ENCODE measurements at regions not wholly inside any gene's neighbourhood (a gene's known extent, or its start where the extent isn't known, plus 50 kb on each side); places are given as distances from the start of the nearest gene placed in this dataset.

DNA sequence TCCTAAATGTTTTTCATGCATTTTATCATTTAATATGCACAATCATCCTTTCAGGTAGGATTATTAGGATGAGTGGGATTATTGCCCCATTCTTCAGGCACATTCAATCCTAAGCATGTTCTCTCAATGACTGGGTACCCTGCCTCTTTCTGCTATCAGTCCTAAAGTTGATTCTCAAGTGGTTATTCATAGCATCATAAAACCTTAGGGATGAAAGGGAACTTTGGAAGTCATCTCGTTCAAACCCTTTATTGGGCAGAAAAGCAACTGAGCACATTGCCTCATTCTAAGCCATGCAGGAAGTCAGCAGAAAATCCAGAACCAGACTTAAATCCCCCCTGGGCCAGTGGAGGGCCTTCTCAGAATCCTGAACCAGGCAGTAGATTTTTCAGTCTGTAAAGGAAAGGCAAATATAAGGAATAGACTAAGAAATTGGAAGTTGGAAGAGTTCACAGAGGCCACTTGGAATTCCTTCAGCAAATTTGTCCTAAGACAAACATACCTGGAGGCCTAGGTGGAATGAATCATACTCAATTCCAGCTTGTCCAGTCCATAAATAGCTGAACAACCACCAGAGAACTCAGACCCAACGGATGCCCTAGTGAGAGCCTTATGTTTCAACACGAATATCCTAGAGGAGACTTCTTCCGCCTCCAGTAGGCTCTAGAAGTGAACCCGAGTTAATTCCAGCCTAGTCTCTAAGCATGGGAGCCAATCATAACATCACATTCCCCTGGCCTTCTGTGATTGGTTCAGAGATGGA lies 62.7 kb downstream of the IRX6 start:
- no peak overlapping the region for H3K27ac ChIP-seq (ENCODE audit: low read depth, low read length, poor library complexity, severe bottlenecking)
- no peak for DNase-seq (ENCODE audit: low spot score)
- no peaks in the 10 kb centered on the region for H3K4me1 ChIP-seq (ENCODE audit: insufficient read depth, low read length, poor library complexity, severe bottlenecking)
- H3K79me2 ChIP-seq (ENCODE audit: insufficient read depth, low read depth, low read length) = no peaks in the 10 kb centered on the region
- H3K4me2 ChIP-seq (ENCODE audit: low read length) = no peak overlapping the region
- H2AFZ ChIP-seq (ENCODE audit: low read length) = no peak overlapping the region
- ChIA-PET CTCF (ENCODE audit: unreplicated experiment) (no interaction called here), POLR2A (no interaction called here)
- H3K9me2 ChIP-seq (ENCODE audit: insufficient read depth, low read length) = no peaks in the 10 kb centered on the region
- H4K20me1 ChIP-seq (ENCODE audit: insufficient read depth, low read length) = no peaks in the 10 kb centered on the region
- H3K9me3 ChIP-seq (ENCODE audit: low read length) = no peaks in the 10 kb centered on the region
- intact Hi-C loops (cut with micrococcal nuclease; ENCODE audit: unreplicated experiment) = no loop called here
- no peaks in the 10 kb centered on the region for H3K36me3 ChIP-seq (ENCODE audit: insufficient read depth, low read length)
- no peak overlapping the region for H3K4me3 ChIP-seq (ENCODE audit: low read depth, low read length, poor library complexity, severe bottlenecking)
- TF ChIP-seq, protein P1, sequence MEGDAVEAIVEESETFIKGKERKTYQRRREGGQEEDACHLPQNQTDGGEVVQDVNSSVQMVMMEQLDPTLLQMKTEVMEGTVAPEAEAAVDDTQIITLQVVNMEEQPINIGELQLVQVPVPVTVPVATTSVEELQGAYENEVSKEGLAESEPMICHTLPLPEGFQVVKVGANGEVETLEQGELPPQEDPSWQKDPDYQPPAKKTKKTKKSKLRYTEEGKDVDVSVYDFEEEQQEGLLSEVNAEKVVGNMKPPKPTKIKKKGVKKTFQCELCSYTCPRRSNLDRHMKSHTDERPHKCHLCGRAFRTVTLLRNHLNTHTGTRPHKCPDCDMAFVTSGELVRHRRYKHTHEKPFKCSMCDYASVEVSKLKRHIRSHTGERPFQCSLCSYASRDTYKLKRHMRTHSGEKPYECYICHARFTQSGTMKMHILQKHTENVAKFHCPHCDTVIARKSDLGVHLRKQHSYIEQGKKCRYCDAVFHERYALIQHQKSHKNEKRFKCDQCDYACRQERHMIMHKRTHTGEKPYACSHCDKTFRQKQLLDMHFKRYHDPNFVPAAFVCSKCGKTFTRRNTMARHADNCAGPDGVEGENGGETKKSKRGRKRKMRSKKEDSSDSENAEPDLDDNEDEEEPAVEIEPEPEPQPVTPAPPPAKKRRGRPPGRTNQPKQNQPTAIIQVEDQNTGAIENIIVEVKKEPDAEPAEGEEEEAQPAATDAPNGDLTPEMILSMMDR (conservative IDR thresholded peaks at IDR 0.05; ENCODE audit: low read length) = no peak
- TF ChIP-seq EZH2phosphoT487 (IDR thresholded peaks at IDR 0.05; ENCODE audit: borderline replicate concordance, low read depth, low read length) = no peak
- no TSS peak for BruUV-seq (replicated peaks)

DNA sequence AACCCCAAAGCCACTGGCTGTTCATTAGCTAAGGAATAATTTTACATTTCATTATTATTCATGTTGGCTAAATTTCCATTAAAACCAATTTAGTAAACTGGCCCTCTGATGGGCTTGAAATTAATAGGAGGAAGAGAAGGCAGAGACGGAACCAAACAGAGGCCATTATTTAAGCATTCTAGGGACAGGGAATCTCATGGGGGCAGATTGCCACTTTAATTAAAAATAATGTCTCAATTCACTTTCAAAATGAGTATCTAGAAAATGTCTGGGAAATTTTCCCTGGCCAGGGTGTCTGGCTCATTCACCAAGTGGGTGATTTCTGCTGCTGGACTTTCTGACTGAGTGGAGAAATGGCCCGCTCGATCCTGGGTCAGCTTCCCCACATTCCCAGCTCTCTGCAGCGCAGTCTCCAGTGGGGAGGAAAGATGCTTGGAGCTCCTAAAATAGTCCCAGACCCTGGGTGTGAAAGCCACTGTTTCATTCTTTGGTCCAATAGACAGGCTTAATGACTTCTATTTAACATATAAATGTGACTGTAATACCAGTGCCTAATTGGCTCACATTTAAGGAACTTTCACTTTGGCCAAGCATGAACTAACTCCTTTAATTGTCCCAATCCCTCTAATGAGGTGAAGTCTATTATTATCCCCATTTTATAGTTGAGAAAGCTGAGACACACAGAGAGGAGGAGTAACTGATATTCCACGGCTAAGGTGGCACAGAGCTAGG lies 64.3 kb downstream of the IRX6 start:
- H3K9me2 ChIP-seq (ENCODE audit: insufficient read depth, low read length) = no peaks in the 10 kb centered on the region
- ChIA-PET POLR2A (interaction anchor here (0.6 to 0.9 kb wide), 3 partner anchors 15 to 84 kb away, joined by 3 read pairs; no protein-coding TSS in a partner anchor), CTCF (ENCODE audit: unreplicated experiment) (no interaction called here)
- no TSS peak for BruUV-seq (replicated peaks)
- H3K4me3 ChIP-seq (ENCODE audit: low read depth, low read length, poor library complexity, severe bottlenecking) = no peak overlapping the region
- H2AFZ ChIP-seq (ENCODE audit: low read length) = no peak overlapping the region
- TF ChIP-seq, protein P1 (conservative IDR thresholded peaks at IDR 0.05; ENCODE audit: low read length) = no peak
- TF ChIP-seq EZH2phosphoT487 (IDR thresholded peaks at IDR 0.05; ENCODE audit: borderline replicate concordance, low read depth, low read length) = no peak
- H3K4me2 ChIP-seq (ENCODE audit: low read length) = no peak overlapping the region
- intact Hi-C loops (cut with micrococcal nuclease; ENCODE audit: unreplicated experiment) = no loop called here
- H3K9me3 ChIP-seq (ENCODE audit: low read length) = no peaks in the 10 kb centered on the region
- H4K20me1 ChIP-seq (ENCODE audit: insufficient read depth, low read length) = no peaks in the 10 kb centered on the region
- H3K4me1 ChIP-seq (ENCODE audit: insufficient read depth, low read length, poor library complexity, severe bottlenecking) = no peaks in the 10 kb centered on the region
- H3K27ac ChIP-seq (ENCODE audit: low read depth, low read length, poor library complexity, severe bottlenecking) = no peak overlapping the region
- DNase-seq (ENCODE audit: low spot score) = no peak
- no peaks in the 10 kb centered on the region for H3K36me3 ChIP-seq (ENCODE audit: insufficient read depth, low read length)
- no peaks in the 10 kb centered on the region for H3K79me2 ChIP-seq (ENCODE audit: insufficient read depth, low read depth, low read length)
